ENCODE measurements at regions not wholly inside any gene's neighbourhood (a gene's known extent, or its start where the extent isn't known, plus 50 kb on each side); places are given as distances from the start of the nearest gene placed in this dataset.

GRCh38 chr3:83633758-83634157, 1325.0 kb upstream of the CADM2 start:
- Histone ChIP-seq H3K9me3 (no peaks in the 10 kb centered on the region), H3K36me3 (ENCODE audit: control insufficient read depth, insufficient read depth, low read length) (no peaks in the 10 kb centered on the region), H3K4me1 (no peaks in the 10 kb centered on the region), H3K27me3 (replicated peaks; ENCODE audit: control insufficient read depth, insufficient read depth, low read length) (no peaks in the 10 kb centered on the region), H3K4me3 (ENCODE audit: low read depth, low read length) (no peak overlapping the region)
- no peaks in the 10 kb centered on the region for H3K27me3 Mint-ChIP-seq (ENCODE audit: insufficient read depth, unreplicated experiment)
- H3K4me1 Mint-ChIP-seq (ENCODE audit: low read depth, unreplicated experiment) = no peaks in the 10 kb centered on the region
- no peak overlapping the region for H3K4me3 Mint-ChIP-seq (ENCODE audit: unreplicated experiment)
- intact Hi-C loops (cut with micrococcal nuclease; ENCODE audit: unreplicated experiment) = no loop called here
- TF ChIP-seq, protein P1, sequence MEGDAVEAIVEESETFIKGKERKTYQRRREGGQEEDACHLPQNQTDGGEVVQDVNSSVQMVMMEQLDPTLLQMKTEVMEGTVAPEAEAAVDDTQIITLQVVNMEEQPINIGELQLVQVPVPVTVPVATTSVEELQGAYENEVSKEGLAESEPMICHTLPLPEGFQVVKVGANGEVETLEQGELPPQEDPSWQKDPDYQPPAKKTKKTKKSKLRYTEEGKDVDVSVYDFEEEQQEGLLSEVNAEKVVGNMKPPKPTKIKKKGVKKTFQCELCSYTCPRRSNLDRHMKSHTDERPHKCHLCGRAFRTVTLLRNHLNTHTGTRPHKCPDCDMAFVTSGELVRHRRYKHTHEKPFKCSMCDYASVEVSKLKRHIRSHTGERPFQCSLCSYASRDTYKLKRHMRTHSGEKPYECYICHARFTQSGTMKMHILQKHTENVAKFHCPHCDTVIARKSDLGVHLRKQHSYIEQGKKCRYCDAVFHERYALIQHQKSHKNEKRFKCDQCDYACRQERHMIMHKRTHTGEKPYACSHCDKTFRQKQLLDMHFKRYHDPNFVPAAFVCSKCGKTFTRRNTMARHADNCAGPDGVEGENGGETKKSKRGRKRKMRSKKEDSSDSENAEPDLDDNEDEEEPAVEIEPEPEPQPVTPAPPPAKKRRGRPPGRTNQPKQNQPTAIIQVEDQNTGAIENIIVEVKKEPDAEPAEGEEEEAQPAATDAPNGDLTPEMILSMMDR (IDR thresholded peaks at IDR 0.05; ENCODE audit: insufficient read depth in 1 of 2, low read depth in 1 of 2, low read length in 1 of 2, severe bottlenecking in 1 of 2, unreplicated experiment in 1 of 2) = no peak
- BruUV-seq (replicated peaks) = no TSS peak
- ChIA-PET POLR2A (no interaction called here), CTCF (no interaction called here)
- no peak overlapping the region for H3K27ac Mint-ChIP-seq (ENCODE audit: unreplicated experiment)
- DNase-seq = no peak
- no peaks in the 10 kb centered on the region for H3K9me3 Mint-ChIP-seq (ENCODE audit: unreplicated experiment)
- H3K36me3 Mint-ChIP-seq (ENCODE audit: insufficient read depth, unreplicated experiment) = no peaks in the 10 kb centered on the region

GRCh38 chr3:83649692-83650091, 1309.1 kb upstream of the CADM2 start:
- no peak overlapping the region for H3K4me3 ChIP-seq (ENCODE audit: low read depth, low read length)
- Mint-ChIP-seq H3K4me1 (ENCODE audit: low read depth, unreplicated experiment) (no peaks in the 10 kb centered on the region), H3K9me3 (ENCODE audit: unreplicated experiment) (no peaks in the 10 kb centered on the region), H3K36me3 (ENCODE audit: insufficient read depth, unreplicated experiment) (no peaks in the 10 kb centered on the region), H3K27me3 (ENCODE audit: insufficient read depth, unreplicated experiment) (no peaks in the 10 kb centered on the region), H3K27ac (ENCODE audit: unreplicated experiment) (no peak overlapping the region), H3K4me3 (ENCODE audit: unreplicated experiment) (no peak overlapping the region)
- TF ChIP-seq, protein P1 (IDR thresholded peaks at IDR 0.05; ENCODE audit: insufficient read depth in 1 of 2, low read depth in 1 of 2, low read length in 1 of 2, severe bottlenecking in 1 of 2, unreplicated experiment in 1 of 2) = no peak
- DNase-seq = no peak
- BruUV-seq (replicated peaks) = no TSS peak
- H3K9me3 ChIP-seq = no peaks in the 10 kb centered on the region
- H3K27me3 ChIP-seq (replicated peaks; ENCODE audit: control insufficient read depth, insufficient read depth, low read length) = no peaks in the 10 kb centered on the region
- H3K36me3 ChIP-seq (ENCODE audit: control insufficient read depth, insufficient read depth, low read length) = no peaks in the 10 kb centered on the region
- POLR2A ChIA-PET = no interaction called here
- H3K4me1 ChIP-seq = no peaks in the 10 kb centered on the region
- CTCF ChIA-PET = no interaction called here
- intact Hi-C loops (cut with micrococcal nuclease; ENCODE audit: unreplicated experiment) = no loop called here

GRCh38 chr3:83655083-83655482, 1303.7 kb upstream of the CADM2 start:
- Histone ChIP-seq H3K4me1 (no peaks in the 10 kb centered on the region), H3K36me3 (ENCODE audit: control insufficient read depth, insufficient read depth, low read length) (no peaks in the 10 kb centered on the region), H3K4me3 (ENCODE audit: low read depth, low read length) (no peak overlapping the region), H3K27me3 (replicated peaks; ENCODE audit: control insufficient read depth, insufficient read depth, low read length) (no peaks in the 10 kb centered on the region), H3K9me3 (no peaks in the 10 kb centered on the region)
- intact Hi-C loops (cut with micrococcal nuclease; ENCODE audit: unreplicated experiment) = no loop called here
- CTCF ChIA-PET = no interaction called here
- no peaks in the 10 kb centered on the region for H3K9me3 Mint-ChIP-seq (ENCODE audit: unreplicated experiment)
- no TSS peak for BruUV-seq (replicated peaks)
- H3K4me1 Mint-ChIP-seq (ENCODE audit: low read depth, unreplicated experiment) = no peaks in the 10 kb centered on the region
- no peak overlapping the region for H3K4me3 Mint-ChIP-seq (ENCODE audit: unreplicated experiment)
- TF ChIP-seq, protein P1 (IDR thresholded peaks at IDR 0.05; ENCODE audit: insufficient read depth in 1 of 2, low read depth in 1 of 2, low read length in 1 of 2, severe bottlenecking in 1 of 2, unreplicated experiment in 1 of 2) = no peak
- no peak for DNase-seq
- H3K27ac Mint-ChIP-seq (ENCODE audit: unreplicated experiment) = no peak overlapping the region
- POLR2A ChIA-PET = no interaction called here
- no peaks in the 10 kb centered on the region for H3K36me3 Mint-ChIP-seq (ENCODE audit: insufficient read depth, unreplicated experiment)
- no peaks in the 10 kb centered on the region for H3K27me3 Mint-ChIP-seq (ENCODE audit: insufficient read depth, unreplicated experiment)
